ENCODE measurements at regions not wholly inside any gene's neighbourhood (a gene's known extent, or its start where the extent isn't known, plus 50 kb on each side); places are given as distances from the start of the nearest gene placed in this dataset.
"Not testable (repeated sequence)": the region's sequence is repeated elsewhere in the genome, so short reads cannot be mapped to it uniquely, and the experiment has no call there.

GRCh38 chr1:161444255-161444654, 61.0 kb upstream of the FCGR2A start:
- H3K4me1 ChIP-seq (replicated peaks in 1 of 4; ENCODE audit: control insufficient read depth in 3 of 4, insufficient read depth in 4 of 4, low read length in 3 of 4); FAIRE-seq; H3K79me1 ChIP-seq (ENCODE audit: low read depth, low read length); H2BK20ac ChIP-seq (ENCODE audit: low read length); H2BK12ac ChIP-seq (ENCODE audit: low read depth, low read length); H4K20me1 ChIP-seq (replicated peaks in 1 of 2; ENCODE audit: control insufficient read depth in 1 of 2, insufficient read depth in 2 of 2, low read length in 2 of 2); H3K4me2 ChIP-seq (ENCODE audit: insufficient read depth in 1 of 2, low read depth in 2 of 2, low read length in 2 of 2); H3K18ac ChIP-seq (ENCODE audit: extremely low read depth, low read length); H3K23ac ChIP-seq (ENCODE audit: insufficient read length); H3K9ac ChIP-seq (replicated peaks in 1 of 4; ENCODE audit: extremely low read depth in 1 of 4, low read depth in 3 of 4, low read length in 3 of 4); H4K5ac ChIP-seq (ENCODE audit: insufficient read length, low read depth, low read length); H3K27ac ChIP-seq (ENCODE audit: low read depth, low read length); H4K91ac ChIP-seq (replicated peaks; ENCODE audit: insufficient read length, low read length); H2AK5ac ChIP-seq (ENCODE audit: low read depth, low read length); H3K4ac ChIP-seq (replicated peaks; ENCODE audit: insufficient read length, low read depth, low read length); H3K79me2 ChIP-seq (ENCODE audit: control insufficient read depth in 1 of 2, insufficient read depth in 2 of 2, low read length in 2 of 2); H2BK120ac ChIP-seq (replicated peaks; ENCODE audit: low read depth, low read length); H2BK15ac ChIP-seq (ENCODE audit: low read length); H2BK5ac ChIP-seq (ENCODE audit: low read depth, low read length); H3K23me2 ChIP-seq (ENCODE audit: low read depth, low read length); CTCF ChIA-PET (ENCODE audit: partially characterized antibody); H4K8ac ChIP-seq (ENCODE audit: extremely low read depth, insufficient read depth, low read length); H3K4me3 ChIP-seq (ENCODE audit: extremely low read depth in 1 of 4, insufficient read depth in 2 of 4, low read depth in 3 of 4, low read length in 4 of 4); DNase-seq (ENCODE audit: low read depth in 1 of 2, low spot score in 2 of 2); H3K56ac ChIP-seq (replicated peaks; ENCODE audit: insufficient read length, low read depth, low read length); H3K9me3 ChIP-seq (ENCODE audit: insufficient read depth in 2 of 2, low read depth in 1 of 2, low read length in 1 of 2); H2AFZ ChIP-seq (ENCODE audit: low read length); H3K14ac ChIP-seq (ENCODE audit: insufficient read length); H3K36me3 ChIP-seq (ENCODE audit: control insufficient read depth in 2 of 4, insufficient read depth in 4 of 4, low read length in 3 of 4); POLR2A ChIA-PET (ENCODE audit: partially characterized antibody): not testable (repeated sequence)
- WGBS, 2 experiments (ENCODE audit: extremely low coverage in 1 of 2, insufficient coverage in 1 of 2, insufficient read length in 1 of 2, insufficient replicate concordance in 2 of 2, low coverage in 1 of 2, low lambda C conversion rate in 2 of 2, missing lambda C conversion rate in 1 of 2), result no CpG with 5 or more reads among the region's 14 CpGs
- H3K27me3 ChIP-seq (replicated peaks in 1 of 4; ENCODE audit: control insufficient read depth in 3 of 4, extremely low read depth in 1 of 4, insufficient read depth in 3 of 4, low read length in 3 of 4), result peaks cover 7 to 16% (median 12%) of the 10 kb centered on the region in 4 experiments

Data from H1 (cell line).